Ovary (tissue), 3 donors: ENCODE measurements at regions not wholly inside any gene's neighbourhood (a gene's known extent, or its start where the extent isn't known, plus 50 kb on each side); places are given as distances from the start of the nearest gene placed in this dataset.

Source experiments
- CTCF ChIP-seq, 3 donors: fragments of 450-650 bp in 2 of 3; fragments of 200-600 bp in 1 of 3; IDR thresholded peaks; one replicate each; pipeline versions ENCODE4 v1.5.1 to v1.8.0; 2016 to 2022; ENCODE audit warnings: antibody characterized with exemption in 3 of 3, mild to moderate bottlenecking in 1 of 3
- EP300 ChIP-seq: sonication (generic); formaldehyde crosslinking; IDR thresholded peaks from one replicate; pipeline ENCODE4 v1.6.1; 2017; ENCODE audit warnings: antibody characterized with exemption
- POLR2A ChIP-seq: fragments of 450-650 bp; IDR thresholded peaks from one replicate; pipeline ENCODE4 v1.6.1; 2017; ENCODE audit warnings: antibody characterized with exemption, mild to moderate bottlenecking, moderate library complexity
- donor health status: DM: no; HTN: no; CAD: no.

- no peak for TF ChIP-seq EP300
- TF ChIP-seq CTCF (IDR thresholded peaks at IDR 0.05) = no peak
- TF ChIP-seq POLR2A = no peak
Measured at GRCh38 chr1:234674218-234674815, 64.3 kb upstream of the IRF2BP2 start.
